HEK293 (cell line): ENCODE measurements at regions not wholly inside any gene's neighbourhood (a gene's known extent, or its start where the extent isn't known, plus 50 kb on each side); places are given as distances from the start of the nearest gene placed in this dataset.

Experiments
- OVOL3 ChIP-seq: fragments of 450-650 bp; formaldehyde crosslinking; IDR thresholded peaks from 2 replicates; pipeline ENCODE4 v1.5.1; 2016; ENCODE audit warnings: missing biosample characterization, missing genetic modification characterization
- TF ChIP-seq, protein P1 (sequence below): fragments of 450-650 bp; formaldehyde crosslinking; IDR thresholded peaks from 2 replicates; pipeline ENCODE4 v1.5.1; 2016; ENCODE audit warnings: missing biosample characterization, missing genetic modification characterization
- TF ChIP-seq, protein P2 (sequence below): fragments of 450-650 bp; formaldehyde crosslinking; IDR thresholded peaks from 2 replicates; pipeline ENCODE4 v1.5.1; 2016; ENCODE audit warnings: missing biosample characterization, missing genetic modification characterization

DNA sequence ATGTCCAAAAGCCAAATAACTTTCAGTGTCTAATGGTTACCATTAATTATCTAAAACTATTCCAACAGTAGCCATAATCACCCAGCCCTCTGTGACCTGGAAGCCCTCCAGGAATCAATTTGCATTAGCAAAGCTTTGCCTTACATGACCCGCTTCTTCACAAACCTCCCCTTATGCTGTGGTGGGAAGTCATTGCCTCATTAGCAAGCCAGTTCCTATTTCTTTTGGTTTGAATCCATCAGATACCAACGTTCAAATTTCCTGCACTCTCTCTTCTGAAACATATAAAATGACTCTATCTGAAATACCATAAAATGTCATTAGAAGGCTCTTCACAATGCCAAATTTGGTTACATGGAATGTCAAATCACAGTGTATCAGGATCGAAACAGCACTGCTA is 268.3 kb upstream of the PRKD1 start:
- TF ChIP-seq, protein P1, sequence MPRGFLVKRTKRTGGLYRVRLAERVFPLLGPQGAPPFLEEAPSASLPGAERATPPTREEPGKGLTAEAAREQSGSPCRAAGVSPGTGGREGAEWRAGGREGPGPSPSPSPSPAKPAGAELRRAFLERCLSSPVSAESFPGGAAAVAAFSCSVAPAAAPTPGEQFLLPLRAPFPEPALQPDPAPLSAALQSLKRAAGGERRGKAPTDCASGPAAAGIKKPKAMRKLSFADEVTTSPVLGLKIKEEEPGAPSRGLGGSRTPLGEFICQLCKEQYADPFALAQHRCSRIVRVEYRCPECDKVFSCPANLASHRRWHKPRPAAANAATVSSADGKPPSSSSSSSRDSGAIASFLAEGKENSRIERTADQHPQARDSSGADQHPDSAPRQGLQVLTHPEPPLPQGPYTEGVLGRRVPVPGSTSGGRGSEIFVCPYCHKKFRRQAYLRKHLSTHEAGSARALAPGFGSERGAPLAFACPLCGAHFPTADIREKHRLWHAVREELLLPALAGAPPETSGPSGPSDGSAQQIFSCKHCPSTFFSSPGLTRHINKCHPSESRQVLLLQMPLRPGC (tag by site-specific recombination) = no peak
- TF ChIP-seq OVOL3 (tag by site-specific recombination) = no peak
- TF ChIP-seq, protein P2, sequence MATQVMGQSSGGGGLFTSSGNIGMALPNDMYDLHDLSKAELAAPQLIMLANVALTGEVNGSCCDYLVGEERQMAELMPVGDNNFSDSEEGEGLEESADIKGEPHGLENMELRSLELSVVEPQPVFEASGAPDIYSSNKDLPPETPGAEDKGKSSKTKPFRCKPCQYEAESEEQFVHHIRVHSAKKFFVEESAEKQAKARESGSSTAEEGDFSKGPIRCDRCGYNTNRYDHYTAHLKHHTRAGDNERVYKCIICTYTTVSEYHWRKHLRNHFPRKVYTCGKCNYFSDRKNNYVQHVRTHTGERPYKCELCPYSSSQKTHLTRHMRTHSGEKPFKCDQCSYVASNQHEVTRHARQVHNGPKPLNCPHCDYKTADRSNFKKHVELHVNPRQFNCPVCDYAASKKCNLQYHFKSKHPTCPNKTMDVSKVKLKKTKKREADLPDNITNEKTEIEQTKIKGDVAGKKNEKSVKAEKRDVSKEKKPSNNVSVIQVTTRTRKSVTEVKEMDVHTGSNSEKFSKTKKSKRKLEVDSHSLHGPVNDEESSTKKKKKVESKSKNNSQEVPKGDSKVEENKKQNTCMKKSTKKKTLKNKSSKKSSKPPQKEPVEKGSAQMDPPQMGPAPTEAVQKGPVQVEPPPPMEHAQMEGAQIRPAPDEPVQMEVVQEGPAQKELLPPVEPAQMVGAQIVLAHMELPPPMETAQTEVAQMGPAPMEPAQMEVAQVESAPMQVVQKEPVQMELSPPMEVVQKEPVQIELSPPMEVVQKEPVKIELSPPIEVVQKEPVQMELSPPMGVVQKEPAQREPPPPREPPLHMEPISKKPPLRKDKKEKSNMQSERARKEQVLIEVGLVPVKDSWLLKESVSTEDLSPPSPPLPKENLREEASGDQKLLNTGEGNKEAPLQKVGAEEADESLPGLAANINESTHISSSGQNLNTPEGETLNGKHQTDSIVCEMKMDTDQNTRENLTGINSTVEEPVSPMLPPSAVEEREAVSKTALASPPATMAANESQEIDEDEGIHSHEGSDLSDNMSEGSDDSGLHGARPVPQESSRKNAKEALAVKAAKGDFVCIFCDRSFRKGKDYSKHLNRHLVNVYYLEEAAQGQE (tag by site-specific recombination) = no peak
